ENCODE measurements at regions not wholly inside any gene's neighbourhood (a gene's known extent, or its start where the extent isn't known, plus 50 kb on each side); places are given as distances from the start of the nearest gene placed in this dataset.

- Histone ChIP-seq H3K27me3 (ENCODE audit: insufficient read depth, low read depth, low read length) (no peaks in the 10 kb centered on the region), H3K4me2 (ENCODE audit: low read length) (no peak overlapping the region), H3F3A (ENCODE audit: insufficient read depth, low read length, poor library complexity, severe bottlenecking) (no peaks in the 10 kb centered on the region), H2AFZ (ENCODE audit: low read depth, low read length) (no peak overlapping the region), H3K36me3 (ENCODE audit: insufficient read depth, low read length) (no peaks in the 10 kb centered on the region), H3K9me2 (ENCODE audit: insufficient read depth, low read length) (no peaks in the 10 kb centered on the region), H3K9ac (ENCODE audit: low read length) (no peak overlapping the region), H3K9me3 (ENCODE audit: low read length) (no peaks in the 10 kb centered on the region), H4K20me1 (ENCODE audit: insufficient read depth) (no peaks in the 10 kb centered on the region), H3K79me2 (replicated peaks; ENCODE audit: insufficient read depth, low read length) (no peaks in the 10 kb centered on the region), H3K27ac (ENCODE audit: low read length) (no peak overlapping the region), H3K4me3 (ENCODE audit: low read length) (no peak overlapping the region)
- TF ChIP-seq TAF1 (IDR thresholded peaks at IDR 0.05; ENCODE audit: low read depth) = no peak
- no peak for TF ChIP-seq POLR2AphosphoS5 (IDR thresholded peaks at IDR 0.05)
- no peak for TF ChIP-seq REST (IDR thresholded peaks at IDR 0.05; ENCODE audit: borderline replicate concordance)
- TF ChIP-seq MXI1 (conservative IDR thresholded peaks at IDR 0.05; ENCODE audit: poor library complexity, severe bottlenecking) = no peak
Measured at GRCh38 chr6:133743621-133744020, 145.3 kb upstream of the TCF21 start.

DNA sequence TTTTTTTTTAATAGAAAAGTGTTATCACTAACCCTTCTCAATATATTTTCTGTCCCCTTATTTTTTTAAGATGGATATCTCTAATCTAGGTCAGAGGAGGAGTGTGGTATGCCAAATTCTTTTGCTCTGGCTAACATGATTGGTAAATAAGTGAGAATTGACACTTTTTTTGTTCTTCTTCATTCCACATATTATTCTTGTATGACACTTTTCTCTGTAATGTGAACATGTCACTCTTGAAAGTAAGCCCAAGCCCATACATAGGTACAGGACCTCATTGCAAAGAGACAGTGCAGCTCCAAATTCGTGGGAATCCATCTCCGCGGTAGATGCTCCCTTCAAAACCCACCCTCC lies 142.5 kb upstream of the TCF21 start:
- no peak overlapping the region for H3K4me3 ChIP-seq (ENCODE audit: low read length)
- no peak for TF ChIP-seq EZH2 (IDR thresholded peaks at IDR 0.05; ENCODE audit: borderline replicate concordance, insufficient read depth, low read length, poor library complexity, severe bottlenecking)
- no peak for TF ChIP-seq SMC3 (conservative IDR thresholded peaks at IDR 0.05; ENCODE audit: poor library complexity)
- TF ChIP-seq MXI1 (conservative IDR thresholded peaks at IDR 0.05; ENCODE audit: poor library complexity, severe bottlenecking) = no peak
- no peak for TF ChIP-seq TAF1 (IDR thresholded peaks at IDR 0.05; ENCODE audit: low read depth)
- no peak for TF ChIP-seq REST (IDR thresholded peaks at IDR 0.05; ENCODE audit: borderline replicate concordance)
- no peak for TF ChIP-seq RAD21 (conservative IDR thresholded peaks at IDR 0.05)
- TF ChIP-seq, protein P1, sequence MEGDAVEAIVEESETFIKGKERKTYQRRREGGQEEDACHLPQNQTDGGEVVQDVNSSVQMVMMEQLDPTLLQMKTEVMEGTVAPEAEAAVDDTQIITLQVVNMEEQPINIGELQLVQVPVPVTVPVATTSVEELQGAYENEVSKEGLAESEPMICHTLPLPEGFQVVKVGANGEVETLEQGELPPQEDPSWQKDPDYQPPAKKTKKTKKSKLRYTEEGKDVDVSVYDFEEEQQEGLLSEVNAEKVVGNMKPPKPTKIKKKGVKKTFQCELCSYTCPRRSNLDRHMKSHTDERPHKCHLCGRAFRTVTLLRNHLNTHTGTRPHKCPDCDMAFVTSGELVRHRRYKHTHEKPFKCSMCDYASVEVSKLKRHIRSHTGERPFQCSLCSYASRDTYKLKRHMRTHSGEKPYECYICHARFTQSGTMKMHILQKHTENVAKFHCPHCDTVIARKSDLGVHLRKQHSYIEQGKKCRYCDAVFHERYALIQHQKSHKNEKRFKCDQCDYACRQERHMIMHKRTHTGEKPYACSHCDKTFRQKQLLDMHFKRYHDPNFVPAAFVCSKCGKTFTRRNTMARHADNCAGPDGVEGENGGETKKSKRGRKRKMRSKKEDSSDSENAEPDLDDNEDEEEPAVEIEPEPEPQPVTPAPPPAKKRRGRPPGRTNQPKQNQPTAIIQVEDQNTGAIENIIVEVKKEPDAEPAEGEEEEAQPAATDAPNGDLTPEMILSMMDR (IDR thresholded peaks at IDR 0.05; ENCODE audit: poor library complexity, severe bottlenecking) = no peak
- no peak for TF ChIP-seq EP300 (conservative IDR thresholded peaks at IDR 0.05; ENCODE audit: poor library complexity, severe bottlenecking)
- TF ChIP-seq POLR2AphosphoS5 (IDR thresholded peaks at IDR 0.05) = no peak
- H3K27me3 ChIP-seq (ENCODE audit: insufficient read depth, low read depth, low read length) = no peaks in the 10 kb centered on the region
- H3K4me2 ChIP-seq (ENCODE audit: low read length) = no peak overlapping the region
- no peak overlapping the region for H2AFZ ChIP-seq (ENCODE audit: low read depth, low read length)
- H4K20me1 ChIP-seq (ENCODE audit: insufficient read depth) = no peaks in the 10 kb centered on the region
- H3K36me3 ChIP-seq (ENCODE audit: insufficient read depth, low read length) = no peaks in the 10 kb centered on the region
- H3K9me2 ChIP-seq (ENCODE audit: insufficient read depth, low read length) = no peaks in the 10 kb centered on the region
- H3K9ac ChIP-seq (ENCODE audit: low read length) = no peak overlapping the region
- no peak overlapping the region for H3K27ac ChIP-seq (ENCODE audit: low read length)
- H3K79me2 ChIP-seq (replicated peaks; ENCODE audit: insufficient read depth, low read length) = no peaks in the 10 kb centered on the region
- H3F3A ChIP-seq (ENCODE audit: insufficient read depth, low read length, poor library complexity, severe bottlenecking) = no peaks in the 10 kb centered on the region
- no peaks in the 10 kb centered on the region for H3K9me3 ChIP-seq (ENCODE audit: low read length)

All from neural cell (in vitro differentiated cells).